PC-3 (cell line): ENCODE measurements at regions not wholly inside any gene's neighbourhood (a gene's known extent, or its start where the extent isn't known, plus 50 kb on each side); places are given as distances from the start of the nearest gene placed in this dataset.

ENCODE experiments used
- ATAC-seq: fragments of 200-7000 bp; cut with Tn5 transposase; 2 replicates; pipeline ENCODE4 v1.9.1; 2020; ENCODE audit warnings: mild to moderate bottlenecking, moderate library complexity
- BruUV-seq: library from RNA; stranded (reverse); fragments of 400-500 nt; replicated peaks from 2 replicates; lab custom pipeline; 2021; lab: Mats Ljungman, UMichigan
- CTCF ChIA-PET: fragments of 300-600 bp; sonication (Branson Sonifier 250); formaldehyde crosslinking; loops from one replicate; lab custom pipeline; 2022; ENCODE audit warnings: antibody characterized with exemption; lab: Charles Lee
- POLR2A ChIA-PET: fragments of 300-600 bp; sonication (Branson Sonifier 250); formaldehyde crosslinking; loops from one replicate; lab custom pipeline; 2022; ENCODE audit warnings: antibody characterized with exemption; ENCODE audit not compliant: unreplicated experiment; lab: Charles Lee
- DNase-seq: peaks from one replicate; pipeline ENCODE4 v3.0.0-alpha.2; 2015
- H2AFZ ChIP-seq: fragments of 300-600 bp; sonication (generic); 2 replicates; pipeline ENCODE4 v1.6.0; 2016; ENCODE audit warnings: antibody characterized with exemption, low read length
- H3F3A ChIP-seq: fragments of 300-600 bp; sonication (generic); one replicate; pipeline ENCODE4 v1.6.0; 2017; ENCODE audit warnings: antibody characterized with exemption, low read length, control low read depth, mild to moderate bottlenecking; ENCODE audit not compliant: unreplicated experiment
- H3K27ac ChIP-seq: fragments of 300-600 bp; sonication (generic); 2 replicates; pipeline ENCODE4 v1.5.1; 2016; ENCODE audit warnings: mild to moderate bottlenecking, low read length
- H3K27me3 ChIP-seq: fragments of 300-600 bp; sonication (generic); 2 replicates; pipeline ENCODE4 v1.6.1; 2016; ENCODE audit warnings: low read length, mixed read lengths
- H3K36me3 ChIP-seq: fragments of 300-600 bp; sonication (generic); 2 replicates; pipeline ENCODE4 v1.6.1; 2016; ENCODE audit warnings: low read depth, mixed run types, low read length, mixed read lengths
- H3K4me1 ChIP-seq: fragments of 300-600 bp; sonication (generic); 2 replicates; pipeline ENCODE4 v1.5.1; 2016; ENCODE audit warnings: low read length; ENCODE audit not compliant: insufficient read depth
- H3K4me2 ChIP-seq: fragments of 300-600 bp; sonication (generic); 2 replicates; pipeline ENCODE4 v1.6.0; 2016; ENCODE audit warnings: low read length
- H3K4me3 ChIP-seq: fragments of 300-600 bp; sonication (generic); 2 replicates; pipeline ENCODE4 v1.5.1; 2016; ENCODE audit warnings: mild to moderate bottlenecking, low read length, mixed read lengths
- H3K79me2 ChIP-seq: fragments of 300-600 bp; sonication (generic); 2 replicates; pipeline ENCODE4 v1.6.1; 2017; ENCODE audit warnings: low read length, mixed read lengths
- H3K9ac ChIP-seq: fragments of 300-600 bp; sonication (generic); 2 replicates; pipeline ENCODE4 v1.6.0; 2016; ENCODE audit warnings: mild to moderate bottlenecking, low read length
- H3K9me2 ChIP-seq: fragments of 300-600 bp; sonication (generic); replicated peaks from 2 replicates; pipeline ENCODE4 v1.6.1; 2016; ENCODE audit warnings: mixed run types, low read length, mixed read lengths
- H3K9me3 ChIP-seq: fragments of 300-600 bp; sonication (generic); 2 replicates; pipeline ENCODE4 v1.6.1; 2016; ENCODE audit warnings: low read length, mixed read lengths
- H4K20me1 ChIP-seq: fragments of 300-600 bp; sonication (generic); 2 replicates; pipeline ENCODE4 v1.6.1; 2016; ENCODE audit warnings: low read length, mixed read lengths
- EZH2 ChIP-seq: fragments of 300-600 bp; sonication (generic); IDR thresholded peaks from one replicate; pipeline ENCODE4 v1.6.1; 2017; ENCODE audit warnings: antibody characterized with exemption, mild to moderate bottlenecking, low read length; ENCODE audit not compliant: unreplicated experiment
- EZH2phosphoT487 ChIP-seq: fragments of 300-600 bp; sonication (generic); IDR thresholded peaks from 2 replicates; pipeline ENCODE4 v1.6.1; 2018; ENCODE audit warnings: mild to moderate bottlenecking, antibody characterized with exemption, low read length, borderline replicate concordance
- intact Hi-C: fragments of 100-400 bp; cut with micrococcal nuclease; formaldehyde crosslinking; loops from 2 replicates; pipeline ENCODE4 v1.9.0; 2023
- TF ChIP-seq, protein P1 (sequence below): fragments of 300-600 bp; sonication (generic); conservative IDR thresholded peaks from 2 replicates; pipeline ENCODE4 v1.5.1; 2017; ENCODE audit warnings: antibody characterized with exemption, low read depth, mild to moderate bottlenecking, low read length

DNA sequence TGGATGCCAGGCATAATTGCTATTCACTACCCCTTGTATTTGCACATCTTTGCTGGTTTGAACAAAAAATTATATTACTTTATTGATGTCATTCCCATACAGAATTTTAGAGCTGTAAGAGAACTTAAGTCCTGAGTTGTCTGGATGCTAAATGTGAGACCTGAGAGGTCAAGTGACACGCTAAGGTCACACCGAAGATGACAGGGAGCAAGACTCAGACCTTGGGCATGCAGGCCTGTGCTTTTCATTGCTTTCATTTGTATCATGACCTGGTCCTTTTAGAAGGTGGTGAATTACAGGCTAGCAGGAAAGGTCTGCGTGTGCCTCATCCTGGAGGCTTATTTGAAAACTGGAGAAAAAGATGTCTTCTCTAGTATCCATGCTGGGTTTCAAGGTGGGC is 312.0 kb upstream of the RASGRP1 start:
- no peaks in the 10 kb centered on the region for H3K79me2 ChIP-seq
- BruUV-seq: no TSS peak
- no peak overlapping the region for H3K27ac ChIP-seq
- POLR2A ChIA-PET: no interaction called here
- no peak overlapping the region for H3K4me3 ChIP-seq
- TF ChIP-seq, protein P1, sequence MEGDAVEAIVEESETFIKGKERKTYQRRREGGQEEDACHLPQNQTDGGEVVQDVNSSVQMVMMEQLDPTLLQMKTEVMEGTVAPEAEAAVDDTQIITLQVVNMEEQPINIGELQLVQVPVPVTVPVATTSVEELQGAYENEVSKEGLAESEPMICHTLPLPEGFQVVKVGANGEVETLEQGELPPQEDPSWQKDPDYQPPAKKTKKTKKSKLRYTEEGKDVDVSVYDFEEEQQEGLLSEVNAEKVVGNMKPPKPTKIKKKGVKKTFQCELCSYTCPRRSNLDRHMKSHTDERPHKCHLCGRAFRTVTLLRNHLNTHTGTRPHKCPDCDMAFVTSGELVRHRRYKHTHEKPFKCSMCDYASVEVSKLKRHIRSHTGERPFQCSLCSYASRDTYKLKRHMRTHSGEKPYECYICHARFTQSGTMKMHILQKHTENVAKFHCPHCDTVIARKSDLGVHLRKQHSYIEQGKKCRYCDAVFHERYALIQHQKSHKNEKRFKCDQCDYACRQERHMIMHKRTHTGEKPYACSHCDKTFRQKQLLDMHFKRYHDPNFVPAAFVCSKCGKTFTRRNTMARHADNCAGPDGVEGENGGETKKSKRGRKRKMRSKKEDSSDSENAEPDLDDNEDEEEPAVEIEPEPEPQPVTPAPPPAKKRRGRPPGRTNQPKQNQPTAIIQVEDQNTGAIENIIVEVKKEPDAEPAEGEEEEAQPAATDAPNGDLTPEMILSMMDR: no peak
- TF ChIP-seq EZH2: no peak
- TF ChIP-seq EZH2phosphoT487: no peak
- H3K4me2 ChIP-seq: no peak overlapping the region
- no peaks in the 10 kb centered on the region for H3K27me3 ChIP-seq
- CTCF ChIA-PET: no interaction called here
- no peak overlapping the region for H2AFZ ChIP-seq
- intact Hi-C loops: no loop called here
- no peak overlapping the region for H3K9ac ChIP-seq
- no peaks in the 10 kb centered on the region for H3K36me3 ChIP-seq
- no peaks in the 10 kb centered on the region for H3K9me2 ChIP-seq
- no peaks in the 10 kb centered on the region for H3F3A ChIP-seq
- DNase-seq: no peak
- H3K4me1 ChIP-seq: no peaks in the 10 kb centered on the region
- no peak for ATAC-seq
- H4K20me1 ChIP-seq: no peaks in the 10 kb centered on the region
- no peaks in the 10 kb centered on the region for H3K9me3 ChIP-seq

DNA sequence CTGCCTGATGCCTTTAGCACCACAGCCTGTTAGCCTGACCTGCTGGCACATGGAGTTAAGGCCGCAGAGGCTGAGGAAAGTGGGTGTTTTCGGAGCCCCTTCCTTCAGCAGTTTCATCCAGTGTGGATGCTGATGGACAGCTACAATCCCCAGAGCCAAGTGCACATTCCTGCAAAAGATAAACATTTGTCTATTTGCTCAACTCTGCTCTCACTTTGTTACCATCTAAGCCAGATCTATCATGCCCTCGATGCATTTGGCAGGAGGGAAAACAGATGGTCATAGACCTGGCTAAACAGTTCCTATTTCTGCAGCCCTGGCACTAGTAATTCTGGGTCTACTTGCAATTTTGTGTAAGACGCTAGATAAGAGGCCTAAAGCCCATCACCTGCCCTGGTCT is 312.9 kb upstream of the RASGRP1 start:
- no peak overlapping the region for H3K4me3 ChIP-seq
- no peaks in the 10 kb centered on the region for H3K36me3 ChIP-seq
- ATAC-seq (peak; percentile 37; the same call in 1 of the 2 replicates), DNase-seq (no peak)
- CTCF ChIA-PET: no interaction called here
- intact Hi-C loops: no loop called here
- no peak overlapping the region for H3K4me2 ChIP-seq
- H3K27me3 ChIP-seq: no peaks in the 10 kb centered on the region
- no peak overlapping the region for H3K27ac ChIP-seq
- no peaks in the 10 kb centered on the region for H4K20me1 ChIP-seq
- no peak overlapping the region for H2AFZ ChIP-seq
- BruUV-seq: no TSS peak
- no peak for TF ChIP-seq EZH2
- TF ChIP-seq, protein P1: no peak
- H3K9me3 ChIP-seq: no peaks in the 10 kb centered on the region
- POLR2A ChIA-PET: no interaction called here
- H3K9me2 ChIP-seq: no peaks in the 10 kb centered on the region
- no peaks in the 10 kb centered on the region for H3K4me1 ChIP-seq
- H3K79me2 ChIP-seq: no peaks in the 10 kb centered on the region
- no peaks in the 10 kb centered on the region for H3F3A ChIP-seq
- H3K9ac ChIP-seq: no peak overlapping the region

DNA sequence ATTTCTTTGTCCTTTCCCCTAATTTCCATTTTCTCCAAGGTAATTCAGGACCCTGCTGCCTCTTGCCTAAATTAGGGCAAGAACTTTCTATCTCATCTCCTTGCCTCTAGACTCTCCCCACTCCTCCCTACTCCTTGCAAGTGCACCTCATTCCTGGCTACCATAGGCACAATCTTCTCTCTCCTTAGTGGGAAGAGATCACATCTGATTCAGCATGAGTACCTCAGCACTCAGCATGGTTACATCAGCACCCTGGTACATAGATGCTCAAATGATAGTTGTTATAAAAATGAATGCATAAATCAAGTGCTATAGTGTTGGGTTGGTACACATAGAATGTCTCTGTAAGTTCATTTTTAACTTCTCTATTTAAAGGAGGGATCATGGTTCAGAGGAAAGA is 313.4 kb upstream of the RASGRP1 start:
- Histone ChIP-seq H3K36me3 (no peaks in the 10 kb centered on the region), H3K27me3 (no peaks in the 10 kb centered on the region), H3K79me2 (no peaks in the 10 kb centered on the region), H3K4me1 (no peaks in the 10 kb centered on the region), H3K9me2 (no peaks in the 10 kb centered on the region), H3K9me3 (no peaks in the 10 kb centered on the region), H2AFZ (no peak overlapping the region), H3K27ac (no peak overlapping the region), H3K4me2 (no peak overlapping the region), H3K9ac (no peak overlapping the region), H4K20me1 (no peaks in the 10 kb centered on the region), H3K4me3 (no peak overlapping the region), H3F3A (no peaks in the 10 kb centered on the region)
- DNase-seq (no peak), ATAC-seq (no peak)
- no TSS peak for BruUV-seq
- POLR2A ChIA-PET: no interaction called here
- TF ChIP-seq EZH2phosphoT487: no peak
- no peak for TF ChIP-seq EZH2
- TF ChIP-seq, protein P1: no peak
- intact Hi-C loops: no loop called here
- CTCF ChIA-PET: no interaction called here
